OCI-LY7 (cell line): ENCODE measurements at regions not wholly inside any gene's neighbourhood (a gene's known extent, or its start where the extent isn't known, plus 50 kb on each side); places are given as distances from the start of the nearest gene placed in this dataset.
"Not testable (repeated sequence)": the region's sequence is repeated elsewhere in the genome, so short reads cannot be mapped to it uniquely, and the experiment has no call there.

Source experiments
- BruUV-seq: library from RNA; stranded (reverse); fragments of 400-500 nt; replicated peaks from 2 replicates; lab custom pipeline; 2021; lab: Mats Ljungman, UMichigan
- CTCF ChIA-PET: fragments of 300-600 bp; sonication (Branson Sonifier 250); formaldehyde crosslinking; loops from one replicate; lab custom pipeline; 2022; ENCODE audit warnings: antibody characterized with exemption; ENCODE audit not compliant: unreplicated experiment; lab: Charles Lee
- POLR2A ChIA-PET: fragments of 300-600 bp; sonication (Branson Sonifier 250); formaldehyde crosslinking; loops from one replicate; lab custom pipeline; 2022; ENCODE audit warnings: antibody characterized with exemption; lab: Charles Lee
- DNase-seq: peaks from one replicate; pipeline ENCODE4 v3.0.0-alpha.2; 2015; ENCODE audit warnings: low spot score
- H2AFZ ChIP-seq: fragments of 200-600 bp; sonication (generic), shearing (Covaris generic); 2 replicates; pipeline ENCODE4 v1.6.1; 2014; ENCODE audit warnings: mild to moderate bottlenecking, antibody characterized with exemption, low read length, moderate library complexity
- H3K27ac ChIP-seq: fragments of 200-600 bp; sonication (generic); 2 replicates; pipeline ENCODE4 v1.5.1; 2014; ENCODE audit warnings: mixed run types, low read depth, mild to moderate bottlenecking, moderate library complexity, low read length, inconsistent platforms; ENCODE audit not compliant: poor library complexity, severe bottlenecking
- H3K36me3 ChIP-seq: fragments of 200-600 bp; sonication (generic); 2 replicates; pipeline ENCODE4 v1.6.1; 2014; ENCODE audit warnings: mild to moderate bottlenecking, antibody characterized with exemption, low read length, moderate library complexity, mixed read lengths; ENCODE audit not compliant: insufficient read depth
- H3K4me1 ChIP-seq: fragments of 200-600 bp; sonication (generic); 2 replicates; pipeline ENCODE4 v1.5.1; 2014; ENCODE audit warnings: mild to moderate bottlenecking, low read length; ENCODE audit not compliant: insufficient read depth, poor library complexity, severe bottlenecking
- H3K4me2 ChIP-seq: fragments of 200-600 bp; sonication (generic); 2 replicates; pipeline ENCODE4 v1.6.1; 2014; ENCODE audit warnings: mild to moderate bottlenecking, low read length
- H3K4me3 ChIP-seq: fragments of 200-600 bp; sonication (generic); 2 replicates; pipeline ENCODE4 v1.5.1; 2014; ENCODE audit warnings: mild to moderate bottlenecking, low read depth, low read length; ENCODE audit not compliant: poor library complexity, severe bottlenecking
- H3K79me2 ChIP-seq: fragments of 200-600 bp; sonication (generic); 2 replicates; pipeline ENCODE4 v1.6.1; 2016; ENCODE audit warnings: low read depth, mild to moderate bottlenecking, low read length, moderate library complexity, mixed read lengths; ENCODE audit not compliant: insufficient read depth
- H3K9me2 ChIP-seq: fragments of 200-600 bp; sonication (generic); 2 replicates; pipeline ENCODE4 v1.6.1; 2016; ENCODE audit warnings: mild to moderate bottlenecking, low read length, mixed read lengths; ENCODE audit not compliant: insufficient read depth
- H3K9me3 ChIP-seq: fragments of 200-600 bp; sonication (generic); 2 replicates; pipeline ENCODE4 v1.6.1; 2014; ENCODE audit warnings: mild to moderate bottlenecking, mixed run types, low read length, mixed read lengths
- H4K20me1 ChIP-seq: fragments of 200-600 bp; sonication (generic); 2 replicates; pipeline ENCODE4 v1.6.1; 2014; ENCODE audit warnings: mild to moderate bottlenecking, antibody characterized with exemption, low read length, moderate library complexity, mixed read lengths; ENCODE audit not compliant: insufficient read depth
- CTCF ChIP-seq: fragments of 200-600 bp; sonication (generic); conservative IDR thresholded peaks from 2 replicates; pipeline ENCODE4 v1.5.1; 2014; ENCODE audit warnings: mild to moderate bottlenecking, antibody characterized with exemption, low read length, moderate library complexity, mixed read lengths
- EZH2phosphoT487 ChIP-seq: fragments of 200-600 bp; sonication (generic); IDR thresholded peaks from 2 replicates; pipeline ENCODE4 v1.6.1; 2018; ENCODE audit warnings: low read depth, borderline replicate concordance, mild to moderate bottlenecking, mixed run types, antibody characterized with exemption, low read length, moderate library complexity, mixed read lengths
- intact Hi-C: fragments of 100-400 bp; cut with micrococcal nuclease; formaldehyde crosslinking; loops from one replicate; pipeline ENCODE4 v1.10.0; 2022; ENCODE audit not compliant: unreplicated experiment

- Histone ChIP-seq H4K20me1 (no peaks in the 10 kb centered on the region), H3K79me2 (no peaks in the 10 kb centered on the region), H2AFZ (no peak overlapping the region), H3K9me3 (0 out of 2 replicates have a peak, but pooled peaks cover 4% of the 10 kb centered on the region), H3K36me3 (no peaks in the 10 kb centered on the region), H3K27ac (no peak overlapping the region), H3K9me2 (no peaks in the 10 kb centered on the region), H3K4me1 (peaks cover 9% of the 10 kb centered on the region), H3K4me2 (no peak overlapping the region), H3K4me3 (no peak overlapping the region)
- intact Hi-C loops, result no loop called here
- ChIA-PET POLR2A (no interaction called here), CTCF (no interaction called here)
- DNase-seq, result no peak
- BruUV-seq, result no TSS peak
- TF ChIP-seq EZH2phosphoT487 (no peak), CTCF (no peak)
Observed at GRCh38 chr19:20371911-20372310, 193.7 kb downstream of the ZNF737 start.

- H2AFZ ChIP-seq, H3K36me3 ChIP-seq, H3K4me1 ChIP-seq, H3K9me2 ChIP-seq, intact Hi-C loops, H3K9me3 ChIP-seq, BruUV-seq, CTCF ChIA-PET, H3K79me2 ChIP-seq, H4K20me1 ChIP-seq, DNase-seq, POLR2A ChIA-PET, H3K27ac ChIP-seq, H3K4me2 ChIP-seq, H3K4me3 ChIP-seq: not testable (repeated sequence)
Observed at GRCh38 chr19:20371304-20371703, 194.3 kb downstream of the ZNF737 start.

GRCh38 chr19:20367811-20368294, 197.7 kb downstream of the ZNF737 start:
- H4K20me1 ChIP-seq, result no peaks in the 10 kb centered on the region
- peak; percentile 65 for DNase-seq
- no peaks in the 10 kb centered on the region for H3K79me2 ChIP-seq
- ChIA-PET POLR2A (no interaction called here), CTCF (no interaction called here)
- TF ChIP-seq EZH2phosphoT487 (no peak), CTCF (peak; percentile 68)
- H3K4me2 ChIP-seq, result peak overlapping the region; percentile 12; the same call in 1 of the 2 replicates
- H3K4me1 ChIP-seq, result peaks cover 9% of the 10 kb centered on the region
- intact Hi-C loops, result no loop called here
- H3K36me3 ChIP-seq, result no peaks in the 10 kb centered on the region
- no peak overlapping the region for H3K4me3 ChIP-seq
- BruUV-seq, result no TSS peak
- no peaks in the 10 kb centered on the region for H3K9me2 ChIP-seq
- H2AFZ ChIP-seq, result peak overlapping the region; percentile 4; the same call in 1 of the 2 replicates
- H3K9me3 ChIP-seq, result 0 out of 2 replicates have a peak, but pooled peaks cover 4% of the 10 kb centered on the region
- H3K27ac ChIP-seq, result no peak overlapping the region
